ENCODE measurements at regions not wholly inside any gene's neighbourhood (a gene's known extent, or its start where the extent isn't known, plus 50 kb on each side); places are given as distances from the start of the nearest gene placed in this dataset.

DNA sequence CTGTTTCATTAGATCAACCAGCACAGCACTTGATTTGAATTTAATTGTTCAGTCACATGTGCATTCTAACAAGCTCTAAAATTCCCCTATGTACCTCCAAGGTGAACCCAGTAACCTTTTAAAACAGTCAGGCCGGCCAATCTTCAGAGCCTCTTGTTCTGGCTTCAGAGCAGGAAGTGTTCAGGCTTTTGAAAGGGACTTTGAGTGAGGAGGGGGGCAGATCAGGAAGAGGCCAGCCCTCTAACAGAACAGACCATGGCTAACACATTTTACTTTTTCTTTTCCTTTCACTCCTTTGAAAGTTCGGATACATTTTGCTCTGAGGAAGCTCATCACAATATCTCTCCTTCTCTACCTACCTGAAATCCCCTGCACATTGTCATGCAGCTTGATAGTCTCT is 390.3 kb downstream of the TBC1D4 start:
- Histone ChIP-seq H3K36me3 (ENCODE audit: control insufficient read depth, low read length) (no peaks in the 10 kb centered on the region), H3F3A (ENCODE audit: control insufficient read depth, insufficient read depth) (no peaks in the 10 kb centered on the region), H3K4me2 (ENCODE audit: low read length) (no peak overlapping the region), H3K27me3 (ENCODE audit: control insufficient read depth, low read length) (no peaks in the 10 kb centered on the region; the same call in 1 of the 2 replicates), H3K79me2 (ENCODE audit: control insufficient read depth, low read length) (no peaks in the 10 kb centered on the region), H3K9me3 (ENCODE audit: control insufficient read depth, insufficient read depth, low read length) (no peaks in the 10 kb centered on the region), H3K4me1 (ENCODE audit: control insufficient read depth, low read length) (no peaks in the 10 kb centered on the region), H4K20me1 (ENCODE audit: control insufficient read depth, insufficient read depth, low read depth, low read length) (no peaks in the 10 kb centered on the region), H3K4me3 (ENCODE audit: low read length) (no peak overlapping the region), H3K27ac (ENCODE audit: low read depth, low read length) (no peak overlapping the region), H3K9me2 (replicated peaks; ENCODE audit: control insufficient read depth, low read length) (no peaks in the 10 kb centered on the region)
- no peak for TF ChIP-seq EZH2phosphoT487 (IDR thresholded peaks at IDR 0.05; ENCODE audit: borderline replicate concordance, low read length)
- TF ChIP-seq, protein P1, sequence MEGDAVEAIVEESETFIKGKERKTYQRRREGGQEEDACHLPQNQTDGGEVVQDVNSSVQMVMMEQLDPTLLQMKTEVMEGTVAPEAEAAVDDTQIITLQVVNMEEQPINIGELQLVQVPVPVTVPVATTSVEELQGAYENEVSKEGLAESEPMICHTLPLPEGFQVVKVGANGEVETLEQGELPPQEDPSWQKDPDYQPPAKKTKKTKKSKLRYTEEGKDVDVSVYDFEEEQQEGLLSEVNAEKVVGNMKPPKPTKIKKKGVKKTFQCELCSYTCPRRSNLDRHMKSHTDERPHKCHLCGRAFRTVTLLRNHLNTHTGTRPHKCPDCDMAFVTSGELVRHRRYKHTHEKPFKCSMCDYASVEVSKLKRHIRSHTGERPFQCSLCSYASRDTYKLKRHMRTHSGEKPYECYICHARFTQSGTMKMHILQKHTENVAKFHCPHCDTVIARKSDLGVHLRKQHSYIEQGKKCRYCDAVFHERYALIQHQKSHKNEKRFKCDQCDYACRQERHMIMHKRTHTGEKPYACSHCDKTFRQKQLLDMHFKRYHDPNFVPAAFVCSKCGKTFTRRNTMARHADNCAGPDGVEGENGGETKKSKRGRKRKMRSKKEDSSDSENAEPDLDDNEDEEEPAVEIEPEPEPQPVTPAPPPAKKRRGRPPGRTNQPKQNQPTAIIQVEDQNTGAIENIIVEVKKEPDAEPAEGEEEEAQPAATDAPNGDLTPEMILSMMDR (IDR thresholded peaks at IDR 0.05; ENCODE audit: low read depth, low read length, poor library complexity, severe bottlenecking): no peak

DNA sequence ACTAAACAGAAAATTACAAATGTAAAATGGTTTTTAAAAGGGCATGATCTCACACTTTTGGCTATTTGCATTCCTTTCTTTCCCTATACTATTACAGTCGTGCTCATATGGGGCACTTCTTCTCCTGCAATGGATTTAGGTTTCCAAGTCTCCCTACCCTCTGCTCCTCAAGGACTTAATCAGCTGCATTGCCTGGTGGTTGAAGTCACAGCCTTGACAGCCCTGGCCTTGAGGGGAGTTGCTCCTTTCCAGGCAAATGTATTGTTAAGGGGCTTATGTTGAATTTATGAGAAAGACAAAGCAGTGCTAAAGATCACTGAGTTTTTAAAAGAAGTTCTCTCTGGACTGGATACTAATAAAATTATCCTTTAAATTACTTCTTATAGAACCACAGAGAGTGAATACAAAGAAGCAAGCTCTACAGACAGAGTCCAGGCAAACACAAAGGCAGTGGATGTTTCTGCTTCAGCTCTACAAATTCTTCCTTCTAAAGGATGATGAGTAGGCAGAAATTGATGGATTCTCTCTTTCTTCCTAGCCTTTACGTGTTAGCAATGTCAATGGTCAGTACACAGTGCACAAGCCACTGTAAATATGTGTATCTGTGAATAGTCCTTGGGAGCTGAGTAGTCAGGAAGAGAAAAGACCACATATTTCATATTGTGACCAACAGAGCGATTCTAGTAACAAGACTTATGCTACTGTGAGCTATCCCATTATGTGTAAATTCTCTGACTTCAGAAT is 390.9 kb downstream of the TBC1D4 start:
- no peak overlapping the region for H3K27ac ChIP-seq (ENCODE audit: low read depth, low read length)
- no peaks in the 10 kb centered on the region for H4K20me1 ChIP-seq (ENCODE audit: control insufficient read depth, insufficient read depth, low read depth, low read length)
- H3K9me3 ChIP-seq (ENCODE audit: control insufficient read depth, insufficient read depth, low read length): no peaks in the 10 kb centered on the region
- no peaks in the 10 kb centered on the region for H3F3A ChIP-seq (ENCODE audit: control insufficient read depth, insufficient read depth)
- H3K36me3 ChIP-seq (ENCODE audit: control insufficient read depth, low read length): no peaks in the 10 kb centered on the region
- H3K4me2 ChIP-seq (ENCODE audit: low read length): no peak overlapping the region
- no peaks in the 10 kb centered on the region for H3K9me2 ChIP-seq (replicated peaks; ENCODE audit: control insufficient read depth, low read length)
- H3K27me3 ChIP-seq (ENCODE audit: control insufficient read depth, low read length): no peaks in the 10 kb centered on the region; the same call in 1 of the 2 replicates
- H3K4me1 ChIP-seq (ENCODE audit: control insufficient read depth, low read length): no peaks in the 10 kb centered on the region
- H3K4me3 ChIP-seq (ENCODE audit: low read length): no peak overlapping the region
- no peak for TF ChIP-seq EZH2phosphoT487 (IDR thresholded peaks at IDR 0.05; ENCODE audit: borderline replicate concordance, low read length)
- TF ChIP-seq, protein P1 (IDR thresholded peaks at IDR 0.05; ENCODE audit: low read depth, low read length, poor library complexity, severe bottlenecking): no peak
- H3K79me2 ChIP-seq (ENCODE audit: control insufficient read depth, low read length): no peaks in the 10 kb centered on the region

DNA sequence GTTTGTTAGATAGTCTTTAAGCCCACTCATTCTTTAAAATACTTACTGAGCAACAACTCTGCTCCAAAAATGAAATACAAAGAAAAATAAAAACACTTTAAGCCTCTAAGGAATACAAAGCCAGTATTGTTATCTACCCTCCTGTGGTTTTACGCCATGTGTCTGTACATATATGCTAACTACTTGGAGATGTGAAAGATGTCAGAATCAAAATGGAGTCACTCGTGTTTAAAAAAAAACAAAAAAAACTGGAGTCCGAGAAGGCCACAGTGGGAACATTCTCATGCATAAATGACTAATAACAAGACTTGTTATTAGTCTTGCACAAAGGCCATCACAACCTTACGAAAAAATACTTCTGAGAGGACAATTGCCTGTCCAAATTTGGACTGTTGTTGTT is 393.1 kb downstream of the TBC1D4 start:
- no peaks in the 10 kb centered on the region for H4K20me1 ChIP-seq (ENCODE audit: control insufficient read depth, insufficient read depth, low read depth, low read length)
- no peak overlapping the region for H3K4me3 ChIP-seq (ENCODE audit: low read length)
- TF ChIP-seq EZH2phosphoT487 (IDR thresholded peaks at IDR 0.05; ENCODE audit: borderline replicate concordance, low read length): no peak
- TF ChIP-seq, protein P1 (IDR thresholded peaks at IDR 0.05; ENCODE audit: low read depth, low read length, poor library complexity, severe bottlenecking): no peak
- H3K9me2 ChIP-seq (replicated peaks; ENCODE audit: control insufficient read depth, low read length): no peaks in the 10 kb centered on the region
- no peaks in the 10 kb centered on the region for H3K36me3 ChIP-seq (ENCODE audit: control insufficient read depth, low read length)
- H3K9me3 ChIP-seq (ENCODE audit: control insufficient read depth, insufficient read depth, low read length): no peaks in the 10 kb centered on the region
- no peaks in the 10 kb centered on the region for H3F3A ChIP-seq (ENCODE audit: control insufficient read depth, insufficient read depth)
- no peaks in the 10 kb centered on the region; the same call in 1 of the 2 replicates for H3K27me3 ChIP-seq (ENCODE audit: control insufficient read depth, low read length)
- H3K27ac ChIP-seq (ENCODE audit: low read depth, low read length): no peak overlapping the region
- H3K4me1 ChIP-seq (ENCODE audit: control insufficient read depth, low read length): no peaks in the 10 kb centered on the region
- no peak overlapping the region for H3K4me2 ChIP-seq (ENCODE audit: low read length)
- H3K79me2 ChIP-seq (ENCODE audit: control insufficient read depth, low read length): no peaks in the 10 kb centered on the region
